KMS-11 (cell line): ENCODE measurements at regions not wholly inside any gene's neighbourhood (a gene's known extent, or its start where the extent isn't known, plus 50 kb on each side); places are given as distances from the start of the nearest gene placed in this dataset.

ENCODE experiments used
- H2AFZ ChIP-seq: fragments of 200-600 bp; sonication (generic); 2 replicates; pipeline ENCODE4 v1.6.1; 2016; ENCODE audit warnings: antibody characterized with exemption, mixed run types, low read depth
- H3K27ac ChIP-seq: fragments of 200-600 bp; sonication (generic); 2 replicates; pipeline ENCODE4 v1.6.1; 2016; ENCODE audit warnings: mild to moderate bottlenecking, mixed run types
- H3K27me3 ChIP-seq: fragments of 200-600 bp; sonication (generic); 2 replicates; pipeline ENCODE4 v1.6.1; 2017; ENCODE audit warnings: mild to moderate bottlenecking, low read depth, mixed run types, moderate library complexity; ENCODE audit not compliant: insufficient read depth
- H3K36me3 ChIP-seq: fragments of 200-600 bp; sonication (generic); 2 replicates; pipeline ENCODE4 v1.6.1; 2017; ENCODE audit warnings: mild to moderate bottlenecking, mixed run types; ENCODE audit not compliant: insufficient read depth
- H3K4me1 ChIP-seq: fragments of 200-600 bp; sonication (generic); 2 replicates; pipeline ENCODE4 v1.6.1; 2016; ENCODE audit warnings: mild to moderate bottlenecking, low read depth, mixed run types; ENCODE audit not compliant: poor library complexity, severe bottlenecking
- H3K4me2 ChIP-seq: fragments of 200-600 bp; sonication (generic); 2 replicates; pipeline ENCODE4 v1.7.0; 2016; ENCODE audit warnings: mild to moderate bottlenecking, mixed run types
- H3K4me3 ChIP-seq: fragments of 200-600 bp; sonication (generic); IDR thresholded peaks from 2 replicates; pipeline ENCODE4 v1.6.1; 2017; ENCODE audit warnings: low read depth, low read length, mixed read lengths; ENCODE audit not compliant: insufficient read depth
- H3K79me2 ChIP-seq: fragments of 200-600 bp; sonication (generic); 2 replicates; pipeline ENCODE4 v1.6.1; 2016; ENCODE audit warnings: low read depth, mixed run types; ENCODE audit not compliant: insufficient read depth
- H3K9ac ChIP-seq: fragments of 200-600 bp; sonication (generic); 2 replicates; pipeline ENCODE4 v1.6.1; 2016; ENCODE audit warnings: mild to moderate bottlenecking, mixed run types
- H4K20me1 ChIP-seq: fragments of 200-600 bp; sonication (generic); 2 replicates; pipeline ENCODE4 v1.6.1; 2016; ENCODE audit warnings: mild to moderate bottlenecking, mixed run types; ENCODE audit not compliant: insufficient read depth
- CTCF ChIP-seq: fragments of 200-600 bp; sonication (generic); conservative IDR thresholded peaks from 2 replicates; pipeline ENCODE4 v1.6.1; 2017; ENCODE audit warnings: low read depth, mild to moderate bottlenecking, antibody characterized with exemption, low read length, moderate library complexity, mixed read lengths

GRCh38 chr13:65456150-65456912 lies 1773.8 kb downstream of the PCDH9 start:
- TF ChIP-seq CTCF: no peak
- H3K4me1 ChIP-seq: peaks cover 44% of the 10 kb centered on the region
- no peaks in the 10 kb centered on the region for H3K27me3 ChIP-seq
- no peak overlapping the region for H3K9ac ChIP-seq
- H3K79me2 ChIP-seq: no peaks in the 10 kb centered on the region
- no peak overlapping the region for H3K4me2 ChIP-seq
- H2AFZ ChIP-seq: no peak overlapping the region
- H3K36me3 ChIP-seq: no peaks in the 10 kb centered on the region
- no peak overlapping the region for H3K27ac ChIP-seq
- H4K20me1 ChIP-seq: no peaks in the 10 kb centered on the region
- H3K4me3 ChIP-seq: no peak overlapping the region

- TF ChIP-seq CTCF: no peak
- peak overlapping the region; percentile 87 for H3K27ac ChIP-seq
- peak overlapping the region; percentile 54 for H3K9ac ChIP-seq
- H3K27me3 ChIP-seq: no peaks in the 10 kb centered on the region
- H4K20me1 ChIP-seq: no peaks in the 10 kb centered on the region
- no peaks in the 10 kb centered on the region for H3K36me3 ChIP-seq
- H3K4me1 ChIP-seq: peaks cover 36% of the 10 kb centered on the region
- peak overlapping the region; percentile 69 for H2AFZ ChIP-seq
- H3K4me2 ChIP-seq: peak overlapping the region; percentile 96
- no peak overlapping the region for H3K4me3 ChIP-seq
- H3K79me2 ChIP-seq: no peaks in the 10 kb centered on the region
Measured at GRCh38 chr13:65454403-65454802, 1775.7 kb downstream of the PCDH9 start.

GRCh38 chr13:65453982-65454381 lies 1776.2 kb downstream of the PCDH9 start:
- peak overlapping the region; percentile 87 for H3K27ac ChIP-seq
- H3K4me3 ChIP-seq: no peak overlapping the region
- H4K20me1 ChIP-seq: no peaks in the 10 kb centered on the region
- peak overlapping the region; percentile 96 for H3K4me2 ChIP-seq
- peak overlapping the region; percentile 54; the same call in 1 of the 2 replicates for H3K9ac ChIP-seq
- H3K27me3 ChIP-seq: no peaks in the 10 kb centered on the region
- no peaks in the 10 kb centered on the region for H3K79me2 ChIP-seq
- peak overlapping the region; percentile 69 for H2AFZ ChIP-seq
- H3K36me3 ChIP-seq: no peaks in the 10 kb centered on the region
- H3K4me1 ChIP-seq: peaks cover 36% of the 10 kb centered on the region
- no peak for TF ChIP-seq CTCF

- H3K9ac ChIP-seq: no peak overlapping the region
- no peaks in the 10 kb centered on the region for H3K27me3 ChIP-seq
- H3K27ac ChIP-seq: no peak overlapping the region
- no peak overlapping the region for H3K4me3 ChIP-seq
- H4K20me1 ChIP-seq: no peaks in the 10 kb centered on the region
- H3K4me1 ChIP-seq: peaks cover 20% of the 10 kb centered on the region
- H3K36me3 ChIP-seq: no peaks in the 10 kb centered on the region
- H2AFZ ChIP-seq: no peak overlapping the region
- H3K79me2 ChIP-seq: no peaks in the 10 kb centered on the region
- TF ChIP-seq CTCF: no peak
- H3K4me2 ChIP-seq: no peak overlapping the region
Measured at GRCh38 chr13:65445340-65445739, 1784.8 kb downstream of the PCDH9 start.
